Medulla oblongata (tissue), 1 donor: ENCODE measurements at regions not wholly inside any gene's neighbourhood (a gene's known extent, or its start where the extent isn't known, plus 50 kb on each side); places are given as distances from the start of the nearest gene placed in this dataset.

ENCODE experiments used
- DNase-seq: peaks from one replicate; pipeline ENCODE4 v3.0.0-alpha.2; 2015; ENCODE audit errors: extremely low spot score

DNA sequence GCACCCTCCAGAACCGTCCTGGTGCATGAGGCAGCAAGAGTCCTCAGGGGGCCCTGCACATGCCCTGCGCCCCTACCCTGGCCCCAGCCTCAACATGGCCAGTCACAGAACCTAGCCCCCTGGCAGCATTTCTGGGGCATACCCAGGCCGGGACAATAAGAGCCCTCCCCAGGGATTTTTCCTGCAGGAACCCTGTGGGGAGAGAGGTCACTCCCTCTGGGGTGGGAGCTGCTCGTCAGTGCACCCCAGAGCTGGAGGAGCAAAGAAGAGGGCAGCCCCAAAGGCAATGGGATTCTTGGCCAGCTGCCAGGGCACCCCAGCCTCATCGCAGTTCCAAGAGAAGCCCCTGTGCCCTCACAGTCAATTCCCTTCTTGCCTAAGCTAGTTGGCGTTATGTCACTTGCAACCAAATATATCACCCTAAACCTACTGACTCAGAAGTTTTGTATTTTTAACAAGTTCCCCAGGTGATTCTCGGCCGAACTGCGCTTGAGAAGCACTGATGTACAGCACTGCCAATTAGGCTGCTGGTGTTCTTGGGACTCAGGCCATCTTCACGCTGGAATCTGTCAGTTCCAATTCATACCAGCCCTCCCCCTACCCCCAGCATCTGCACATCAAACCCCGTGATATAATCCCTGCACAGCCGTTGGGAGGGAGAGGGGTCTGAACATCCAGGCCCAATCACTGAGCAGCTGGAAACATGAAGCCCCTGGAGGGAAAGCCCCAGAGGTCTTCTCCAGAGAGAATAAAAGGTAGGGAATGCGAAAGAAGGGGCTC is 87.5 kb upstream of the PRR20G start:
- no peak for DNase-seq

DNA sequence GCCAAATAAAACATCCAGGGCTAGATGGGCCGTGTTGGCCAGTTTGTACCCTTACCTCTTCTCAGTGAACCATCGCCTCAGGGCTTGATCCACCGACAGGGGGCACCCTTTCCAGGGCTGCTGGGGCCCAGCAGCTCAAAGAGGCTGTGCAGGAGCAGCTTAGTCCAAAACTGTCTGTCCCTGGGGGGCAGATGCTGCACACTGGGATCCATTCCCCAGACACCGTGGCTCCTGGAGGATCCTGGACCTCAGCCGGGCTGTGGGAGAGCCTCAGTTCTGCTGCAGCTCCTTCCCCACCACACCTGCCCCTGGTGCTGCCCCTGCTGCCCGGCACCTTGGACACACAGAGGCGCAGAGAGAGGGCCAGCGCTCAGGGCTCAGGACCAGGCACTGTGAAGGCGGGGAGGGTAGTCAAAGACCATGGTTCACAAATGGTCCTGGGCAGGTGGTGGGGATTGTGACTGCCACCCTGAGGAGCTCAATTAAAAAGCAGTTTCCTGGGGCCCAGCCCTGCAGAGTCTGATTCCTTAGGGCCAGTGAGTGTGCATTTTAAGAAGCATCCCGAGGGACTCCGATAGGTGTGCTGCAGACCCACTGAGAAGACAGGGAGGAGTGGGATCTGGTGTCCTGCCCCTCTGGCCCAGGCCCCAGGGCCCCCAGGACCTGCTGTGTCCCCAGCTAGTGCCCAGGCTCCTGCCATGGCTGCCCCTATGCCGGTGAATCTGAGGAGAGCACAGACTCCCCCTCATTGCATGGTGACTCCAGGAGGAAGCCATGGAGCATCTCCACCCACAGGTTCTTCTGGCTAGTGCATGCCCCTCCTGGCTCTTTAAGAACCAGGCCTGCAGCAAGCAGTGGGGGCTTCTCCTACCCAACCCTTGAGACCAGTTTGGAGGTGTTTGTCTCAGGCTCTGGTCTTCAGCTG is 86.5 kb upstream of the PRR20G start:
- no peak for DNase-seq

DNA sequence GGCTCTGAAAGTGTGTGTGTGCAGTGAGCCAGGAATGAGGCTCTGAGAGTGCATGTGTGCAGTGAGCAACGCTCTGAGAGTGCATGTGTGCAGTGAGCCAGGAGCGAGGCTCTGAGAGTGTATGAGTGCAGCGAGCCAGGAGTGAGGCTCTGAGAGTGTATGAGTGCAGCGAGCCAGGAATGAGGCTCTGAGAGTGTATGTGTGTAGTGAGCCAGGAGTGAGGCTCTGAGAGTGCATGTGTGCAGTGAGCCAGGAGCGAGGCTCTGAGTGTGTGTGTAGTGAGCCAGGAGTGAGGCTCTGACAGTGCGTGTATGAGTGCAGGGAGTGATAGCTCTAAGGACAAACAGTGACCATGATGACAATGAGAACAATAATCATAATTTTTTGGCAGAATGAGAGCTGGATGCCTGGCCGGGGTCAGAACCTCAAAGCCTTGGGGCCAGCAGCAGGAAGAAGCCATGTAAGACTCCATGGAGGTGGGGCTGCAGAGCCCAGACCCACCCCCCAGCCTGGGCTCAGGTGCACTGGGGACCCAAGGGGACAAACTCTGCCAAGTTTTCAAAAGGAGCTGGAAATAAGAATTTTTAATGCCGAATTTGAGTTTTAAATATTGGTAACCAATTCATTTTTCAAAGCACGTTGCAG is 85.7 kb upstream of the PRR20G start:
- no peak for DNase-seq

DNA sequence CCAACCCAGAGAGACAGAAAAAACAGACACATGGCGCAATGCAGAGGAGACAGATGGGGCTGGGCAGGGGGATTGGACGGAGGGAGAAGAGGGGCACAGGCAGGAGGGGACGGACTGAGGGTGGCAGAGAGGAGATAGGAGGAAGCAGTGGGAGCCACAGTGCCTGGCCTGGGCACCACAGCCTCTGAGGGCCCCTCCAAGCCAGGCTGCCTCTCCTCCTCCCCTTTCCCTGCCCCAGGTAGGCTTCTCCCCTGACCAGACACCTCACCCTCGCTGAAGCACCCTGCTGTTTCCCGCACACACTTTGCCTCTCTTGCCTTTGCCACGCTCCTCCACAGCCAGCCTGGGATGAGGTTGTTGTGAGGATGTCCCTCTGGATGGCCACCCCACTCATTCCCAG is 84.0 kb upstream of the PRR20G start:
- DNase-seq = no peak

DNA sequence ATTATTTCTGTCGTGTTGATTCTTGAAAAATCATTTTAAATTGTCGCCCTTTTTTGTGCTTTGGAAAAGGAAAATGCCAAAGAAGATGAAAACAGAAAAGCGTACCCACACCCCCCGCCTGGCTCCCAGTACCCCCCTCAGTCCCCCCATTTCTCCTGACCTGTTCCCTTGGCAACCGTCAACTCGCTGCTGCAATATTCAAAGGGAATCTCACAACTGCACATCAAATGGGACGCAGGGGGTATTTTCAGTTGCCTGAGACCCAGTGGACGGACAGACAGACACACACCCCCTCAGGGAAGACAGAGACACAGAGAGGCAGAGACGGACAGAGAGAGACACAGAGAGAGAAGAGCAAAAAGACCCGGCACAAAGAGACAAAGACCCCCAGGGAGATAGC is 83.5 kb upstream of the PRR20G start:
- DNase-seq = no peak

DNA sequence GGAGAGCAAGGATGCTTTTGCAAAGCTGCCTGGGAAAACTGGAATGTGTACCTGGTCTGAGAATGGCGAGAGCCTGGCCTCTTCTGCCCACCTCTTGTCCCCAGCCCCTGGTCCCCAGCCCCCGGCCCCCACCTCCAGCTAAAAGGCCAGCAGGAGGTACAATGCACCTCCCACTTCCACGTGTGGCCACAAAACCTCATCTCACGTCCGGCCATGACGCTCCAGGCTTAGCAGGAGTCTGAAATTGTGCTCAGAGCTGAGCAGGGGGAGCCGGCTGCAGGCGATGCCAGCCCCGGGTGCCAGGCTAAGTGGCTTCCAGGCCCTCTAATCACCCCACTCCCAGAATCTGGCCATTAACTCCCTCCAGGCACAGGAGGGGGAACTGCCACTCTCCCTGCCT is 83.1 kb upstream of the PRR20G start:
- DNase-seq = no peak

DNA sequence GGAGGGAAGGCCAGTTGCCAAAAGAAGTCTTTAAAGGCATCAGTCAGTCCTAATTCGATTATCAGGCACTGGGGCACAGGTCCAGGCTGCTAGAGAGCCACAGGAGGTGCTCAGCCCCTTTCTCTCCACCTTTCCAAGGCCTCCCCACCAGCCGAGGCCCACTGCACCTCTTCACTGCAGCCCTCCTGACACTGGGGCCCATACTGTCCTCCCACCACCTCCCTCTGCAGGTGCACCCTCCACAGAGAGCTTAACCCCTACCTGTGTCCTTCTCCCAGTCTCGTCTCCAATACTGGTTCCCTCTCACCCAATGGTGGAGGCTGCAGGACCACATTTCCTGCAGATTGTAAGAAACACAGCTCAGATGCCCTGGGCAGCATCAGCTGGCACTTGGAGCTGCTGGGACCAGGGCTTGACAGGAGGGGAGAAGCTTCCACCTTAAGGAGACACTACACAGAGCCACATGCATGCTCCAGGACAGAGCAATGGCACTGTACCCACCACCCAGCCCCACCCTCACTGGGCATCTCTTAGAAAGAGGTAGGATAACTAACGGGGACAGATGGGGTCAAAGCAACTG is 81.6 kb upstream of the PRR20G start:
- no peak for DNase-seq

DNA sequence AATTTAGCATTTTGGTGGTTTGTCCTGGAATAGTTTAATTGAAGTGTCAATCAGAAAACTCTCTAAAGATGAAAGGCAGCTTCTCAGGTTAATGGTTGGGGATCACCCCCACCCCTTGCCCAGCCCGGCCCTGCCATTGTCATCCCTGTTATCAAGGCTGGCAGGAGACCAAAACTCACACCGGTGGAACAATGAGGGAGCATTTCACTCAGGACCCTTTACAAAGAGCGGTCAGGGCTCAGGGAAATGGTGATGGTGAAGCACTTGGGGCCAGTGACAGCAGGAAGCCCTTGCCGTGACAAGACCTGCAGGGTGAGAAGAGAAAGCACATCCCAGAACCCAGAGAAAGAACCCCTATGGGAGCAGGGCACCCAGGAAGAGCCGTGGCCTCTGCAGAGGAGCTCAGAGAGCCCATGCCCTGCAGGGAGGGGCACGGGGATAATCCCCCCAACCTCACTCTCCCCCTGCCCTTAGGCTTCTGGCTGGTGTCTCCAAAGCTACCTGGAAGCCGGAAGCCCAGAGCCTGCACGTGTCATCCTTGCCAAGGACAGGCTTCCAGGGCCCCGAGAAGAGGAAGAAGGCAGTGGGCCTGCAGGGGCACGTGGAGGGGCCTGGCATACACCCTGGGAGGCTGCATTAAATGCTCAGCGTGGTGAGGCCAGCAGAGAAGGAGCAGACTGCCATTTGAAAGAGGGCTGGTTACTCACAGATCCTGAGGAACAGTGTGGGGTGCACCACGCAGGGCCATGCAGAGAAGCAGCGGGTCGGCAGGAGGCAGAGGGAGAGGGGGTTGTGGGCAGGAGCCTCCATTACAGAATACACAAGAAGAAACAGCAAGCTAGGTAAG is 80.6 kb upstream of the PRR20G start:
- no peak for DNase-seq

DNA sequence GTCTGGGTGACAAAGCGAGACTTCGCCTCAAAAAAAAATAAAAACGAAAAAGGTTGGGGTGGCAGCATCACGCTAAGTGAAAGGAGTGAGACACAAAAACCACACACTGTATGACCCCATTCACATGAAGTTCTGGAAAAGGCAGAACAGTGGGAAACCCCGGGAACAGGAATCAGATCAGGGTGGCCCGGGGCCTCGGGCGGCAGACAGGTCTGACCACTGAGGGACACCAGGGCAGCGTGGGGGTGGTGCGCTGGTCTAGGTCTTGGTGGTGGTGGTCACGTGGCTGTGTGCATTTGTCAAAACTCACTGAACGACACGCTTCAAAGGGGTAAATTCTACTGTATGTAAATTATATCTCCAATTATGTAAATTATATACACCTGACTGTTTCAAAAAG is 79.7 kb upstream of the PRR20G start:
- no peak for DNase-seq

DNA sequence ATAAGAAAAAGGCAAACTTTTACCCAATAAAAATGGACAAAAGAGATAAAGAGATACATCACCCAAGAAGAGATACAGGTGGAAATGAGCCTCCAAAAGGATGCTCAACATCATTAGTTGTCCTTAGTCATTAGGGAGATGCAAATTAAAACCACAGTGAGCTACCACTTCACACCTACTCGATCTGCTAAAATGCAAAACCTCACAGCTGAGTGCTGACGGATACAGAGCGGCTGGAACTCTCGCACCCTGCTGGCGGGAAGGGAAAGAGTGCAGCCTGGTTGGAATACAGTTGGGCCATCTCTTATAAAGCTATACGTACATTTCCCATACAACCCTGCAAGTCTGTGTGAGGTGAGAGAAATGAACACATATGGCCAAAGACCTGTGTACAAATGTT is 78.5 kb upstream of the PRR20G start:
- no peak for DNase-seq

DNA sequence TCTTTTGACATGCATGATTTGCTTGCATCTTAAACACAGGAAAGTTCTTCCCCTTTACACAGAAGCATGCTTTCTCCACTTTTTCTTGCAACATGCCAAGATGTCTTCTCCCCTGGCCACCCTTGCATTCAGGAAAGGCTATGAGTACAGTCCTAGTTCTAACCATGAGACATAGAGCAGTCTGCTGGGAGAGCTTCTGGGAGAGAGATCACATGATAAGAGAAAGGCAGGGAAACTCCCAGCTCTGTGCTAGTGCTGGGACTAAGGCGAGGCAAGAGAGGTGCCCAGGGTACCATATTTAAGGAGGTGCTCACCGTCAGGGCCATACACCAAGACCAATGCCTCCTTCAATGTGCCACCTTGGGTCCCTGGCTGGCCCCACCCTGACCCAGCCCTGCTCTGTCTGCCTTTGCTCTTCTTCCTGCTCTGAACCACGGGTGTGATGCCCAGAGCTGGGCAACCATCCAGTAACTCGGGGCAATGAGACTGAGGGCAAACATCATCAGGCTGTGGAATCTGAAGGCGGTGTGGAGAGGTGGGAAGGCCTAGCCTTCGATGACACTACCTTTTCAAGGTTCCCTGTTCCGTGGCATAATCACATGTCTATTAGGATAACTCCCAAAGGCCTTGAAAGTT is 77.4 kb upstream of the PRR20G start:
- no peak for DNase-seq

DNA sequence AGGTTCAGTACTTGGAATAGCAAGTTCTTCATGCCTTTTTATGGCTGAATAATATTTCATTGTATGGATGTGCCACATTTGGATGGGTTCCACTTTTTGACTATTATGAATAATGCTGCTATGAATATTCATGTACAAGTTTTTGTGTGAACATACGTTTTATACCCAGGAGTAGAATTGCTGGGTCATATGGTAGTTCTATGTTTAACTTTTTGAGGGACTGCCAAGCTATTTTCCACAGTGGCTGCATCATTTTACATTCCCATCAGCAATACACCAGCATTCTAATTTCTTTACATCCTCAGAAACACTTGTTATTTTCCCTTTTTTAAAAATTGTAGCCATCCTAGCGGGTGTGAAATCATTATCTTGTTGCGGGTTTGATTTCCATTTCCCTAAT is 76.0 kb upstream of the PRR20G start:
- no peak for DNase-seq

DNA sequence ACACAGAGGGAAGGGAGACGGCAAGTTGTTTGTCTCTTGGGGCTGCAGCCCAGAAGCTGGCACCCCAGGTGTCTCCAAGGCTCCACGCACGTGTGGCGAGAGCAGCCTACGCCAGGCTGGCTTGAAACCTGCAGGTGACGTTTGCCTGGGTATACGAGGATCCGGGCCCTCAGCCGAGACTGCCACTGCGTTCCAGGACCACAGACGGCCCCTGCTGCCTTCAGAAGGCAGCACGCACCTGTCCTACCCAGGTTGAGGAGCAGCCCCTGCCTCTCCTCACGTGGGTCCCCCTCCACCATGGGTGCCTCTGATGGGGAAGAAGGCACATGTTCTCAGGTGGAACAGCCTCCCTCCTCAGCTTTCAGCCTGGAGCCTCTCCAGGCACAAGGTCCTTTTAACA is 75.3 kb upstream of the PRR20G start:
- no peak for DNase-seq

DNA sequence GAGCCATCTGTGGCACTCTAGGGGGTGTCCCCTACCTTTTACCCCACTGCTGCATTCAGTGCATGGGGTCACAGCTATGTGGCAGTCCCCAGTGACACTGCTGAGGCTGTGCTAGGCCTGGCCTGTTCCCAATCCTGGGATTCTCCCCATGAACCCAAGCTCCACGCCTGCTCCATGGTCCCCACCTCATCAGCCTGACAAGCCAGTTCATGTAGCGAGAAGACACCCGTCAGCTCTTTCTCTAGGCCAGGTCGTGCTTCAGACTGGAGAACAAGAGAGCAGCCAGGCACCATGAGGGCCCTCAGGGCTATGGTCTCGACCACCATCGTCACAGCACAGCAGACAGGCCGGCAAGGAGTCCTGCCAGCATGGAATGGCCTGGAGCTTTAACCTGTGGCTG is 72.8 kb upstream of the PRR20G start:
- no peak for DNase-seq

DNA sequence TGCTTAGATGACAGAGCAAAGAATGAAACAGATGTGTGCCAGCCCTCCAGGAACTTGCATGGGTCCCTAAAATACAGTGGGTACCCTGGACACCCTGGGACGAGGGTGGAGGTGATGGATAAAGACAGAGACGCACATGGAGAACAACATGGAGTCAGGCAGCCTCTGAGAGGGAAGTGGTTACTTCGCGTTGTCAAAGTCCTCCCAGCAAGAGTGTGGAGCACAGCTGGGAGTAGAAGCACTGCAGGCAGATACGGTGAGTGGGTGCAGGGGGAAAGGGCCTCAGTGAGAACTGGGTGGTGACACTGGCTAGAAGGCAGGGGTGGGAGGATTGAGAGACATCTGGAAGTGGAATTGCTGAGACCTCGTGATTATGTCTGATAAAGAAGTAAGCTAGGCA is 70.8 kb upstream of the PRR20G start:
- DNase-seq = no peak

DNA sequence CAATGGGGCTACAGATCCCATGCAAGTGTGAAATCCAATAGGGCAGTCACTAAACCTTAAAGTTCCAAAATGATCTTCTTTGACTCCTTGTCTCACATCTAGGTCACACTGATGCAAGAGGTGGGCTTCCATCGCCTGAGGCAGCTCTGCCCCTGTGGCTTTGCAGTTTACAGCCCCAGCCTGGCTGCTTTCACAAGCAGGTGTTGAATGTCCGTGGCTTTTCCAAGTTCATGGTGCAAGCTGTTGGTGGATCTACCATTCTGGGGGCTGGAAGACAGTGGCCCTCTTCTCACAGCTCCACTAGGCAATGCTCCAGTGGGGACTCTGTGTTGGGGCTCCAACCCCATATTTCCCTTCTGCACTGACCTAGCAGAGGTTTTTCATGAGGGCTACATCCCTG is 68.5 kb upstream of the PRR20G start:
- DNase-seq = no peak

DNA sequence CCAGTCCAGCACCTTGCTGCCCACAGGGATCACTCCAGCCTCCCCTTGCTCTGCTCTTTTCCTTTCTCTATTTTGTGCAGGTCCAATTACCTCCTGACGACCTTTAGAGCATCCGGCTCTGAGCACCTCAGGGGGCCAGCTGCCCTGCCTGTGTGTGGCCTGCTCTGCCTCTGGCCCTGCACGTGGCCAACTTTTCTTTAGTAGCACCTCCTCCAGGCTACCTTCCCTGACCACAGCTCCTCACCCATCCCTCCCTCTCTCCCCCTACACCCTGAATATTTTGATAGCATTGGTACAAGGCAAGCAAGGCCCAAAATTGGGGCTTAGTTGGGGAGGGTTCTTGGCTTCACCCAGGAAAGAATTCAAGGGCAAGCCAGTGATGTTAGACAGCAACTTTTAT is 66.9 kb upstream of the PRR20G start:
- DNase-seq = no peak

DNA sequence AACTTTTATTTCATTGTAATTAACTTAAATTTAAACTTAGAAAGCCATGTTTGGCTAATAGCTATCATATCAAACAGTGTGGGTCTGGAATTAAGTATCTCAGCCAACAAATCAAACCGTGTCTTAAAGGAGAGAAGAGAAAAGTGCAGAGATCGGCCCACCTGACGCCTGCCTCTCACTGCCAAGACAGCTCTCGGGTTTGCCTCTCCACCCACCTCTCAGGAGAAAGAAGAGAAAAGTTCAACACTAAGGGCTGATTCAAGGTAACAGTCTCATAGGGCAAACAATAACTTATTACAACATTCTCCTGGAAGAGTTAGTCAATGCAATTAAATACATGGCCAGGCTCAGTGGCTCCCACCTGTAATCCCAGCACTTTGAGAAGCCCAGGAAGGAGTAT is 64.8 kb upstream of the PRR20G start:
- no peak for DNase-seq

DNA sequence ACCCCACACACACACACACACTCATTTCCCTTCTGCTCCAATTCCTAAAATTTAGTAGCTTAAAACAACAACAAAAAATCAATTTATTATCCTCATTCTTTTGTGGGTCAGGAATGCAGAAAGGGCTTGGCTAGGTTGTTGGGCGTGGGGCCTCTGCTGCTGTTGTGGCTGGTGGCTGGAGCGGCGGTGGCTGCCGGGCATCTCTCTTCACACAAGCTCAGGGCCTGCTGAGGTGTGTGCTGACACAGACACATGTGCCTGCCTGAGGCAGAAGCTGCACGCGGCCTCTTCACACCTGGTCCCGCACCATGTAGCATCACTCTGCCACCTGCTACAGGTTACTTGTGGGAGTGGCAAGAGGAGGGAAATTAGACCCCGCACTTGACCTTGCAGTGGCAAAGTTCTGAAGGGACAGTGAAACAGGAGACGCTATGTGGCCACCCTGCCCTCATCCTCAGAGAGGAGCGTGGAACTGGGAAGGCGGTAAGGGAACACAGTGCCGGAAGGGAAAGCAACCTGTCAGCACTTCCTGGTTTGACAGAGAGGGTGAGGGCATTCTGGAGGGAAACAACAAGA is 64.0 kb upstream of the PRR20G start:
- no peak for DNase-seq

DNA sequence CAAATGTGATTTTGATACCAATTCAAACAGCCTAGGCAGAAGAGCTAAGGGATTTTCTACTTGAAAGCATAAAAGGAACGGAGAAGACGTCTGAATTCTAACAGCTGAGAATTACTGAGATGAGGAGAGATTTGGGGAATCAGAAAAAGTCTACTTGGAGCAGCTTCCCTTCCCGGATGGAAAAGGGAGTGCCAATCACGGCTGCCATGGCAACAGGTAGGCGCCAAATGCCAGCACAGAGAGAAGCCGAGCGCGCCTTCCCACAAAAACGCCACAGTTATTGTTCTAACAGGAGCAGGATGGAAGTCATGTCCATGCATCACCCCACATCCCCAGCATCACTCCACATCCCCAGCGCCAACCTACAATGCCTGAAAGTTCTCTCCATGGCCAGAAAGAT is 63.5 kb upstream of the PRR20G start:
- no peak for DNase-seq
